HG02981 (cell line): ENCODE measurements at regions not wholly inside any gene's neighbourhood (a gene's known extent, or its start where the extent isn't known, plus 50 kb on each side); places are given as distances from the start of the nearest gene placed in this dataset.
"Not testable (repeated sequence)": the region's sequence is repeated elsewhere in the genome, so short reads cannot be mapped to it uniquely, and the experiment has no call there.

Source experiments
- ATAC-seq: cut with Tn5 transposase; IDR thresholded peaks from one replicate; pipeline ENCODE4 v1.9.1; 2021; ENCODE audit warnings: mild to moderate bottlenecking, moderate library complexity; ENCODE audit not compliant: unreplicated experiment

DNA sequence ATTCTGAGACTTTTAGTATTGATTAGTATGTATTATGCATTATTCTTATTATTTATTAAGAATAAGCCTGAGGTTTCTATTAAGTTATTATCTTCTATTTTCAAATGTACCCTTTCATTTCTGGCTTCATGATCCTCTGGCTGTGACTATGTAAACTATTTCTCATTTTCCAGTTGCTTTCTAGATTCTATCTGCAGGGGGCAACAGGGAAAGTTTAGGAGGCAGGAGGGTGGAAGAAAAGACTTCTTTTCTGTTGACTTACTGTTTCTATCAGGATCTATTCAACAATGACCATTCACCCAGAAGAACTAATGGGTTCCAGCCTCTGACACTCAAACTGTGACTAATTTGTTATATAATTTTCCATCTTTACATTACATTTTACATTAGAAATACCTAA is 653.4 kb upstream of the FSHR start:
- ATAC-seq: no peak

DNA sequence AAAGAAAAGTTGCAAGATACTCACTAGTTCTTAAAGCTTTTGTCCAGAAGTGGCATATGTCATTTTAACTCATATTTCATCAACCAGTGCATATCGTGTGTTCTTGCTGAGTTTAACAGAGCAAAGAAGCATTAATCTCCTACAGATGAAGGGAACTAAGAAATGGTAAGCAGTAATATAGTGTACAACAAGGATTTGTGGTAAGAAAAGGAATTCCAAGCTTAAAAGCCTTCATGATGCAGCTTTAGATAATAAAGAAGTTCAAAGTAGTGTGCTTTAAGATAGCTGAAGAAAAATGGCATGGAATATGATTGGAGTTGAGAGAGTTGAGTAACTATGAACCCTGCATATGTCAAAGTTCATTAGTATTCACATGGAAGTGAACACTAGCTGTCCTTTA is 649.8 kb upstream of the FSHR start:
- no peak for ATAC-seq

DNA sequence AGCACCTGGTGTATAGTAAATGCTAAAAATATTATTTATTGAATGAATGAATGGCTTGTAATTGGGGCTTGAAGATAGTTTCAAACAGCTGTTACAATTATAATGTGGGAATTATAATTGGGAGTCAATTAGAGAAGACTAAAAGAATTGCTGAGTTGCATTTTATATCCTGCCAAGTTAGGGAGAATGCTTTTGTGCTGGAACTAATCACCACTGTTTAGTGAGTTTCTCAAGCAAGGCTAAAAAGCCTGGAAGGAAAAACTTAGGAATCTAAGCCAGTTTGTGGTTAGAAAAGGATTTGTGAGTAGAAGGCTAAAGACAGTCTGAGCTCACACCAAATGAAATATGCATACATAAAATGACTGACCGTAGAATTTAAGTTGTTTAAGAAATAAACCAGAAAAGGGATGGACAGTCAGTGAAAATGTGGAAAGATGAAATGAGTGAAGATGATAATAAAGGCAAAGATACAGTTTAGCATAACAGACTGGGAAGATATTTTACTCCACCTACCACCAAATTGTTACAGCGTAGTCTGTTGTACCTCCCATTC is 647.7 kb upstream of the FSHR start:
- ATAC-seq: no peak

DNA sequence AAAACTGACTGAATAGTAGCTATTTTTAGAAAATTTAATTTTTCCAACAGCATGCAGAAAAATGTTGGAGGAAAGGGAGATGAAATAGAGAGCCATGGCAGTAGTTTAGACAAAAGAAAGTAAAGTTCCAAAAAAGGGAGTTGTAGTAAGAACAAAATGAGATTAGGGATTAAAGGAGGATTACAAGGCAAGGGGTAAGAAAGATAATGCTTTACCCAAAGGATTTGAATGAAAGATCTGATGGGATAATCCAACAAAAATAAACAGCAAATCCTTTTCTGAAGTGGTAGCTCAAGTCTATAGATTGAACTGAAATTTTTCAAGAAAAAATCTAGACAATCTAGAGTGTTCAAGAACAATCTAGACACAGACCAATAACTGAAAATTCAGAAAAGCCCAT is 644.3 kb upstream of the FSHR start:
- no peak for ATAC-seq

DNA sequence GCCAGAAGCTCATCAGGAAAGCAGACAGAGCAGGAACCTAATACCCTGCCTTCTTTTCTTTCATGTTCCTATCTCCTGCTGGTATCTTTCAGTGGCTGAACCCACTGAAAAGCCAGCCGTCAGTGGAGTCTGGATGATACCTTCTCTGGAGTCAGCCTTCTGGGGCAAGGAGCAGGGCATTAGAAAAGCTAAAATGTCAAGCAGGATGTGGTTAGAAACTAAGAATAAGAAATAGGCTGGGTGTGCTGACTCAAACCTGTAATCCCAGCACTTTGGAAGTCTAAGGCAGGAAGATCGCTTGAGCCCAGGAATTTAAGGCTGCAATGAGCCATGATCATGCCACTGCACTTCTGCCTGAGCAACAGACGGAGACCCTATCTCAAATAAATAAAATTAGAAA is 642.0 kb upstream of the FSHR start:
- no peak for ATAC-seq

DNA sequence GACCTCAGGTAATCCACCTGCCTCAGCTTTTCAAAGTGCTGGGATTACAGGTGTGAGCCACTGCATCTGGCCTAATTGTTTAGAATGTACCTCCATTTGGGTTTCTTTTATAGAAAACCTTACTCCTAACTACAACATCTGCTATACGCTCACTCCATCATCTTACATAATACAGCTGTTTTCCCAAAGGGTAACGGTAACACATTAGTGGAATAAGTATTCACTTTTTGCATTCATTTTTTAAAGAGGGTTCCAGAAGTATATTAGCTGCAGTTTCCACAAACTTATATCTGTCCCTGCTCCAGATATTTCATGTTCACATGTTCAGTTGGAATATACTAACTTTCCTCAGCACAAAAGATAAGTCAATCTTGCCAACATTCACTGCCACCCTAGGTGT is 640.1 kb upstream of the FSHR start:
- ATAC-seq: no peak

DNA sequence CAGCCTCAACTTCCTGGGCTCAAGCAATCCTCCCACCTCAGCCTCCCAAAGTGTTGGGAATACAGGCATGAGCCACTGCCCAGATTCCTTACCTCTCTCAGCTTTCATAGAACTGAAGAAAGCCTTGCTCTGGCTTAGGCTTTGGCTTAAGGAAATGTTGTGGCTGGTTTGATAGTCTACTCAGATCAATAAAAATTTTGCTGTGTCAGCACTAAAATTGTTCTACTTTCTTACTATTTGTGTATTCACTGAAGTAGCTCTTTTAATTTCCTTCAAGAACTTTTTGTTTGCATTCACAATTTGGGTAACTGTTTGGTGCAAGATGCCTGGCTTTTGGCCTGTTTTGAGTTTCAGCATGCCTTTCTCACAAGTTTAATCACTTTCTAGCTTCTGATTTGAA is 634.0 kb upstream of the FSHR start:
- no peak for ATAC-seq

DNA sequence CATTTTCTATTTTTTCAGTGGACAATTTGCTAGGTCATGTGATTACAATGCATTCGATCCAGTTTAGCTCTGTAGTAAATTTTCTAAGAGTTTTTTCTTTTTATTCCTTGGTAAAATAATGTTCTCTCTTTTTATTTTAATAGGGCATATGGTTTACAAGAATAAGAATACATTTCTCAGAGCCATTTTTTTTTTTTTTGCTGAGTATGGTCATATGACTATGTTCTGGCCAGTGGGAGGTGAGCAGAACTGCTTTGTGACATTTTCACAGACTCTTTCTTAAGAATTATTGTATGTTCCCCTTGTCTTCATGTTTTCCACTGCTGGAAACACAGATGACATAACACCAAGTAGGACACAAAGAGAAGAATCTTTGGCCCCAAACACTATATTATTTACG is 626.6 kb upstream of the FSHR start:
- ATAC-seq: no peak

DNA sequence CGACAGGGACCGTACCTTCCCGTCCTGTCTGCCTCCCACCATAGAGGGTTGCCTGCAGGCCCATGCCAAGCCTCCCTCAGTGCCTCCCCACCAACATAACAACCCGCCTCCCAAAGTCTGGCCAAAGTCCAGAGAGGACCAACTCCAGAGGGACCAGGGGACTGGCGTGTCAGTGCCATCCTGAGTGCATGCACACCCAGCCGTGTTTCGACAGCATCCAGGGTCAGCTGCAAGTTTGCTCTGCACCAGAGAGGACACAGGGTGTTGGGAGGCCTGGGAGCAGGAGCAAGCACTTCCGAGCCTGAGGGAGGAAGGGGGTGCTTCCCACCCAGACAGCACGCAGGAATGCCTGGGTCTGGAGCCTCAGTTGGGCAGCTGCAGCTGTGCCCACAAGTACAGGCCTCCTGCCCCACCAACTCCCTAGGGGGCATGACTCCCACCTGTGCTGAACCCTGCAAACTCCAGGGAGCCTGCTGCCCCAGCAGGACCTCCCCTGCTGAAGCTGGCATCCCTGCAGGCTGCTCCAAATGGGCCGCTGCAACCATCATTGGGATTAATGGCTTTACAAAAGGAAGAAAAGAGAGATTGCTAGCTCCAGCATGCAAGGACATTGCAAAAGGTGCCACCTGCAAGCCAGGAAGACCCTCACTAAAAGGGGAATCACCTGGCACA is 618.1 kb upstream of the FSHR start:
- ATAC-seq: no peak

DNA sequence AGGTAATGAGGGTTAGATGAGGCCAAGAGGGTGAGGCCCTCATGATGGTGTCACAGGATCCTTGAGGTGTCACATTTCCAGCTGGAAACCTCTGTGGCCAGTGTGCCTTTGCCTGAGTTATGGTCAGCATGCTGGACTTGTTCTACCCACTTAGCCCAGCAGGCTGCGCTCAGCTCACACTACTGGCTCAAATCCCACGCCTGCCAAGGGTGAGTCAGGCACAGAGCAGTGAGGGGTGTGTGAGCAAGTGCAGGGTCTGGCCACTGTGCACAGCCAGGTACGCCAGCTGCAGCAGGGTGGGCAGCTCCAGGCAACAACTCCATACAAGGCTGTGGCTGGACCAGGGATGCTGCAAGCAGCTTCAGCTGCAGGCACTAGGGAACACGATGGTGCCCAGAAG is 616.6 kb upstream of the FSHR start:
- peak; percentile 67 for ATAC-seq

DNA sequence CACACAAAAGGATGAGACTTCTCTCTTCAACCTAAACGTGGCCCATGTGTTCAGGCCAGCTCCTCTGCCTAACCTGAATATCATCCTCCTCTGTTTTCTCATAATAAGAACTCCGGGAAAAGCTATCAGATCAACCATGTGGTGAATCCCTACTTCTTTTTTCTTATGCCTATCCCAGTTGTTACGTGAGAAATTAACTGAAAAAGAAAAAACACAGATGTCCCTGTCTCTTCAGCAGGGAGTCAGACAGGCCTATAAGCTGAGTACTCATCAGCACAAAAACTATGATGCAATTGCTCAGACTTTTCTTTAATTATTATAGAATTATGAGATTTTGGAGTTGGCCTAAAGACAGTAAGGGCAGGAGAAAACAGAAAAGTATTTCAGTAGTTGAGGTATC is 613.0 kb upstream of the FSHR start:
- no peak for ATAC-seq

DNA sequence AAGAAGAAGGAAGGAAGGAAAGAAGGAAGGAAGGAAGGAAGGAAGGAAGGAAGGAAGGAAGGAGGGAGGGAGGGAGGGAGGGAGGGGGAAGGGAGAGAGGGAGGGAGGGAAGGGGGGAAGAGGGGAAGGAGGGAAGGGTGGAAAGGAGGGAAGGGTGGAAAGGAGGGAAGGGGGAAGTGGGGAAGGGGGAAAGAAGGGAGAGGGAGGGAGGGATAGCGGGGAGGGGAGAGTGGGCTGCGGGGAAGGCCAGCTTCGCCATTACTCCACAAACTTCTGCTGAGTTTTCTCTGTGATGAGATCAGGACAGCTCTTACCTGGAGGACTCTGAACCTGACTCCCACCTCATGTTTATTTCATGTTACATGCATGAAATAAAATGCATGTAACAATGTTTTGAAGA is 601.5 kb upstream of the FSHR start:
- ATAC-seq: no peak

DNA sequence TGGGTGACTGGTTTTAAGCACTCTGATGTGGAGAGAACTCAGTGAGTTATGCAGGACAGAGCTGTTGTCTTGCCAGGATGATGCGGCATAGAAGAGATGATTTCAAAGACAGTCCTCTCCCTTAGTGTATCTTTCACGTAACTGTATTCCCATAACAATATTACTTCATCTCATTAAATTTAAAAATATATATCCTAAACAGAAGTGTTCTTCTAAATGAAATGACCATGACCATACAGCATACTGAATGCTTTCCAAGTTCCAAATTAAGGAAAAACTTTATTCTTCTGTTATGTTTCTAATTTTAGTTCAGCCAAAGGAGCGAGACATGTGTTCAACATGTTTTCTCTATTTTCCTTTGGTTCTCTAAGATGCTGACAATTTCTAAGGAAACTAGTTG is 600.1 kb upstream of the FSHR start:
- ATAC-seq: no peak

DNA sequence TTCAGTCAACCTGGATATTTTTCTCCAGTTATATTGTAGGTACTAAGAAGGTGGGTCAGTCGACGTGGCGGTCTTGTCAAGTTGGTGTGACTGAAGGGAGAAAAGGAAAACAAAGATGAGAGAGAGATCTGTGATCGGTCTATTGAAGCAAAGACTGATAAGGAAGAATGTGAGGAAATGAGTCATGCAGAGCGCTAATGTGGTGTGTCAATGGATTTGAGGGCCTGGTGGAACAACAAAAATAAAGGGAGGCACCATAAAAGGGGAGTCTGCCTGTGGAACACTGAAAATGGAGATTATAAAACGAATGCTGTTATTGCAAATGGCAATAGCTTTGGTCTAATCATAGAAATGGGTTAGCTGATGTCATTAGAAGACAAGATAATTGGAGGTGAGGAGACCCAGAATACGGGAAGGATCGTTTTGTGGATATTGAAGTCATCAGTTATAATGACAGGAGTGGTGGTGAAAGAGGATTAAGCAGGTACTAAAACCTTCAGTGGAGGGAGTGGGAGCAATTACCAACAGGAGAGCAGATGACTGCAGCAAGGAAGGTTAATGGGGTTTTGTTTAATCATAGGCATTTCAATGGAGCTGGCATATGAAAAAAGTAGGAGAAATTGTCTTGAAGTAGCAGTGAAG is 599.1 kb upstream of the FSHR start:
- ATAC-seq: no peak

DNA sequence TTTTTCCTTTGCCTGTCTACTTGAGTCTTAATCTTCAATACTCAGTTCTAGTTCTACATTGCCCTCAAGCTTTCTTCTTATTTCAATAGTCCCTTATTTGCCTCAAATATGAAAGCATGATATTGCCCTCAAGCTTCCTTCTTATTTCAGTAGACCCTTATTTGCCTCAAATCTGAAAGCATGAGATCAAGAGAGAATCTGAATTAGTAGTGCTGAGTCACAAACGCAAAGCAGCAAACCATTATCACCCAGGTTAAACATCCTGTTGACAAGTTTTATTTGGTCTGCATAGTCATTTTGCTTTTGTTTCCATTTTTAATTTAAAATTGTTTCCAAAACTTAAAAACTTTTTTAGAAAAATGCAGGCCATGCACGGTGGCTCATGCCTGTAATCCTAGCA is 583.3 kb upstream of the FSHR start:
- no peak for ATAC-seq

DNA sequence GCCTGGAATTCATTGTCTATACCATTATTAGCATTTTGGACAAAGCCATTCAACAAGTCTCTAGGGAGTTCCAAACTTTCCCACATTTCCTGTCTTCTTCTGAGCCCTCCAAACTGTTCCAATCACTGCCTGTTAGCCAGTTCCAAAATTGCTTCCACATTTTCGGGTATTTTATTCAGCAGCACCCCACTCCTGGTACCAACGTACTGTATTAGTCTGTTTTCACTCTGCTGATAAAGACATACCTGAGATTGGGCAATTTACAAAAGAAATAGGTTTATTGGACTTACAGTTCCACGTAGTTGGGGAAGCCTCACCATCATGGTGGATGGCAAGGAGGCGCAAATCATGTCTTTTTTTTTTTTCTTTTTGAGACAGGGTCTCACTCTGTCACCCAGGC is 578.6 kb upstream of the FSHR start:
- not testable (repeated sequence) for ATAC-seq

DNA sequence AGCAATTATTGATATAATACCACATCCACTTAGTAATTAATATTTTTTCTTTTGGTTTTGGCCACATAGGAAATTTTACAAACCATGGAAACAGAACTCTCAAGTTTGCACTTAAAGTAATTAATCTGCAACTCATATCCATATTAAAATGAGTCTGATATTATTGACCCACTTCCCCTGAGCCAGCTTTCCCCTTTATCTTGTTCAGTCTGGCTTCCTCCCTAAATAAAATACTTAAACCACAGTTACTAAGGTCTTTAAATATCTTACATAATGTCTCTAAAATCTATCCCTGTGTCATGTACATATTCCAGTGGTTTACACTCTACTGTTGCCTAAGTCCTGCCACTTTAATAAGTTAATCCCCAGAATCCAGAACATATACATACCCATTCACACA is 564.9 kb upstream of the FSHR start:
- ATAC-seq: no peak

DNA sequence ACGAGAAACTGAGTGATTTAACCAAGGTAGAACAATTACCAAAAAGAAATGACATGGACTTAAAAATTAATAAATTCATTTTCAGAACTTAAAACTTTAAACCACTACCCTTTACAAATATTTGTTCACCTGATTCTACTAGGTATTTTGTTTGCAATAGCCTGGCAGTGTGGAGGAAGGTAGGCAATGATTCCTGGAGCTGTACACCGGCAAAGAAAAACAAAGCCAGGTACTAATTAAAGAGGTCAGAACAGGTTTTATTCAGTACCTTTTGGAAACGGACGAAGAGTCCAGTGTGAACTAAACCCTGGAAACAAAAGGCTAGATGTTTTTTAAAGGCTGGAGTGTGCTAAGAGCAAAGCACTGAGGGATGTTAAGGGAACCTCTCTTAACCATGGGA is 561.3 kb upstream of the FSHR start:
- no peak for ATAC-seq

DNA sequence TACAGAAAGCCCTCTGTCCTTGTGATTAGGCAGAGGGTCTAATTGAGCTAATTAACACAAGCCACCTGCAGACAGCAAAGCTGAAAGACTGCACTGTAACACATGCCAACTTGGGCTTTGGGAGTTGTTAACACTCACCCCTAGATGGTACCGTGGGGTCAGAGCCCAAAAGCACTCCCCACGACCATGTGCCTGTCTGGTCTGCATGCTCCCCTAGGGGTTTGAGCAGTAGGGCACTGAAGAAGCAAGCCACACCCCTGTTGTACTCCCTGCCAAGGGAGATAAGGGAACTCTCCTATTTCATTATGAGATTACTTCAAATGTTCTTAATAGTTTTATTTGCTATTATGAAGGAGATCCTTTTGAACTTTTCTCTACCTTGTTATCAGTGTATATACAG is 560.1 kb upstream of the FSHR start:
- ATAC-seq: no peak

DNA sequence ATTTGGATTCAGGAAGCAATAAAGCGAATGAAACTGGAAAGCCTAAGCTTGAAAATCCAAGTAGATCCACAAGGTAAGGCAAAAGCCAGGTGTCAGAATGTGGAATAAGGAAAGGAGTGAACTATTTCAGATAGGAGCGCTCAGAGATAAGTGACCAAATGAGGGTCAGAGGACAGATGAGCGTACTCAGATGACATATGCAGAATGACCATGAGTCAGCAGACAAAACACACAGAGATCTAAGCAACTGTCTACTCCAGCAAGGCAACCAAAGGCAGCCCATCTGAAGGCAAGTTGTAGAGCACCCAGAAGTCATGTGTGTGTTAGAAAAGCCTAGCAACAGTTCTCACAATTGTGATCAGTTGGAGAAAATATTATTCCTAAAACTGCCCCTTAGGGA is 548.4 kb upstream of the FSHR start:
- no peak for ATAC-seq

DNA sequence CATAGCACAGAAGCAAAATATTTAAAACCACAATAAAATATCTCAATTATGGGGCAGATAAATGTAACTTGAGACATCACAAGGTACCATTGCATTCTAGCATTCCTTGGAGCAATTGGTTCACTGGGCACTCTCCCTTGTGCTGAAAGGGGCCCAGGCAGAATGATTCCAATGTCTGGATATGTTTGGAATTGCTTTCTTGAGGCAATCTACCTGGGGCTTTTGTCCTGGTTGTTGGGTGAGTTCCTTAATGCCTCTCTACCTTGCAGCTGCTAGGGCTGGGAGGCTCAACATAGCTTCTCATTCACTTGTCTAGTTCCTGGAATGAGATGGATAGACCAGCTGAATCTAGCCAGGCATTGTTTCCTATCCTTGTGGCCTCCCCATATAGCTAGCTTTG is 539.6 kb upstream of the FSHR start:
- no peak for ATAC-seq

DNA sequence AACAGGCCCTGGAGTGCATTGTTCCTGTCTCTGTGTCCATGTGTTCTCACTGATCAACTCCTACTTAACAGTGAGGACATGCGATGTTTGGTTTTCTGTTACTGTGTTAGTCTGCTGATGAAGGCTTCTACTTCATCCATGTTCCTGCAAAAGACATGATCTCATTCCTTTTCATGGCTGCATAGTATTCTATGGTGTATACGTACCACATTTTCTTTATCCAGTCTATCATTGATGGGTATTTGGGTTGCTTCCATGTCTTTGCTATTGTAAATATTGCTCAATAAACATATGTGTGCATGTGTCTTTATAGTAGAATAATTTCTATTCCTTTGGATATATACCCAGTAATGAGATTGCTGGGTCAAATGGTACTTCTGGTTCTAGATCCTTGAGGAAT is 537.7 kb upstream of the FSHR start:
- not testable (repeated sequence) for ATAC-seq

DNA sequence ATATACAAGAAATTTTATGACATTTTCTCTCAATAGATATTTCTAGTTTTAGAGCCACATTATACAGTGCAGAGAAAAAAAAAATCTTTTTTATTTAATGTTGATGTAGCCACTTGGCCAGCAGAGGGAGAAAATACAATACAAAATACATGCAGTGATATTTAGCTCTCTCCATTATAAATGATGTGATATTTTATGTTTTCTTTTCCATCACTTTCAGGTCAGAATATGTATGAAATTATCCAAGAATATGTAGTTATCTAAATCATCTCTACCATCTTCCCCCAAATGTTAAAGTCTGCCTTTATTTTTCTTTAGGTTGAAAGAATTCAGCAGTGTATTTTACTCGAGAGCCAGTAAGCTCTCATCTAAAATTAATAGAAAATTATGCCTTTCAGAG is 533.6 kb upstream of the FSHR start:
- ATAC-seq: no peak
